ENCODE measurements at regions not wholly inside any gene's neighbourhood (a gene's known extent, or its start where the extent isn't known, plus 50 kb on each side); places are given as distances from the start of the nearest gene placed in this dataset.

GRCh38 chr1:60764489-60764888 is 317.9 kb upstream of the NFIA start:
- POLR2A ChIA-PET = no interaction called here
- H3K9me2 ChIP-seq (ENCODE audit: insufficient read depth) = no peaks in the 10 kb centered on the region
- H3K4me3 ChIP-seq (replicated peaks in 1 of 2; ENCODE audit: low read depth in 1 of 2, low read length in 2 of 2) = no peak overlapping the region
- no peaks in the 10 kb centered on the region for H4K20me1 ChIP-seq (ENCODE audit: insufficient read depth)
- TF ChIP-seq ZBTB33 (IDR thresholded peaks at IDR 0.05; ENCODE audit: extremely low read depth, insufficient replicate concordance, low read length) = no peak
- no peak for TF ChIP-seq POLR2AphosphoS5 (IDR thresholded peaks at IDR 0.05; ENCODE audit: low read depth, low read length)
- no peak for TF ChIP-seq EZH2 (IDR thresholded peaks at IDR 0.05)
- TF ChIP-seq, protein P1, sequence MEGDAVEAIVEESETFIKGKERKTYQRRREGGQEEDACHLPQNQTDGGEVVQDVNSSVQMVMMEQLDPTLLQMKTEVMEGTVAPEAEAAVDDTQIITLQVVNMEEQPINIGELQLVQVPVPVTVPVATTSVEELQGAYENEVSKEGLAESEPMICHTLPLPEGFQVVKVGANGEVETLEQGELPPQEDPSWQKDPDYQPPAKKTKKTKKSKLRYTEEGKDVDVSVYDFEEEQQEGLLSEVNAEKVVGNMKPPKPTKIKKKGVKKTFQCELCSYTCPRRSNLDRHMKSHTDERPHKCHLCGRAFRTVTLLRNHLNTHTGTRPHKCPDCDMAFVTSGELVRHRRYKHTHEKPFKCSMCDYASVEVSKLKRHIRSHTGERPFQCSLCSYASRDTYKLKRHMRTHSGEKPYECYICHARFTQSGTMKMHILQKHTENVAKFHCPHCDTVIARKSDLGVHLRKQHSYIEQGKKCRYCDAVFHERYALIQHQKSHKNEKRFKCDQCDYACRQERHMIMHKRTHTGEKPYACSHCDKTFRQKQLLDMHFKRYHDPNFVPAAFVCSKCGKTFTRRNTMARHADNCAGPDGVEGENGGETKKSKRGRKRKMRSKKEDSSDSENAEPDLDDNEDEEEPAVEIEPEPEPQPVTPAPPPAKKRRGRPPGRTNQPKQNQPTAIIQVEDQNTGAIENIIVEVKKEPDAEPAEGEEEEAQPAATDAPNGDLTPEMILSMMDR (IDR thresholded peaks at IDR 0.05 in 2 of 3, conservative IDR thresholded peaks at IDR 0.05 in 1 of 3; ENCODE audit: borderline replicate concordance in 1 of 3, insufficient read depth in 1 of 3, low read depth in 2 of 3, low read length in 2 of 3) = no peak
- TF ChIP-seq TCF7L2 (IDR thresholded peaks at IDR 0.05; ENCODE audit: borderline replicate concordance, extremely low read depth, insufficient read depth, insufficient read length) = no peak
- no peak for TF ChIP-seq EZH2phosphoT487 (IDR thresholded peaks at IDR 0.05; ENCODE audit: borderline replicate concordance)
- no peak for TF ChIP-seq POLR2A (IDR thresholded peaks at IDR 0.05; ENCODE audit: borderline replicate concordance, extremely low read depth, insufficient read depth, insufficient read length)
- TF ChIP-seq JUND (IDR thresholded peaks at IDR 0.05) = no peak
- TF ChIP-seq FOSL1 (IDR thresholded peaks at IDR 0.05; ENCODE audit: low read depth) = no peak
- TF ChIP-seq CBX3 (IDR thresholded peaks at IDR 0.05; ENCODE audit: low read depth) = no peak
- TF ChIP-seq ZFX (IDR thresholded peaks at IDR 0.05) = no peak
- no peak for TF ChIP-seq ATF3 (IDR thresholded peaks at IDR 0.05)
- no peak for TF ChIP-seq RAD21 (IDR thresholded peaks at IDR 0.05; ENCODE audit: low read depth)
- TF ChIP-seq ZNF274 (IDR thresholded peaks at IDR 0.05; ENCODE audit: low read depth, low read length) = no peak
- TF ChIP-seq, protein P2, sequence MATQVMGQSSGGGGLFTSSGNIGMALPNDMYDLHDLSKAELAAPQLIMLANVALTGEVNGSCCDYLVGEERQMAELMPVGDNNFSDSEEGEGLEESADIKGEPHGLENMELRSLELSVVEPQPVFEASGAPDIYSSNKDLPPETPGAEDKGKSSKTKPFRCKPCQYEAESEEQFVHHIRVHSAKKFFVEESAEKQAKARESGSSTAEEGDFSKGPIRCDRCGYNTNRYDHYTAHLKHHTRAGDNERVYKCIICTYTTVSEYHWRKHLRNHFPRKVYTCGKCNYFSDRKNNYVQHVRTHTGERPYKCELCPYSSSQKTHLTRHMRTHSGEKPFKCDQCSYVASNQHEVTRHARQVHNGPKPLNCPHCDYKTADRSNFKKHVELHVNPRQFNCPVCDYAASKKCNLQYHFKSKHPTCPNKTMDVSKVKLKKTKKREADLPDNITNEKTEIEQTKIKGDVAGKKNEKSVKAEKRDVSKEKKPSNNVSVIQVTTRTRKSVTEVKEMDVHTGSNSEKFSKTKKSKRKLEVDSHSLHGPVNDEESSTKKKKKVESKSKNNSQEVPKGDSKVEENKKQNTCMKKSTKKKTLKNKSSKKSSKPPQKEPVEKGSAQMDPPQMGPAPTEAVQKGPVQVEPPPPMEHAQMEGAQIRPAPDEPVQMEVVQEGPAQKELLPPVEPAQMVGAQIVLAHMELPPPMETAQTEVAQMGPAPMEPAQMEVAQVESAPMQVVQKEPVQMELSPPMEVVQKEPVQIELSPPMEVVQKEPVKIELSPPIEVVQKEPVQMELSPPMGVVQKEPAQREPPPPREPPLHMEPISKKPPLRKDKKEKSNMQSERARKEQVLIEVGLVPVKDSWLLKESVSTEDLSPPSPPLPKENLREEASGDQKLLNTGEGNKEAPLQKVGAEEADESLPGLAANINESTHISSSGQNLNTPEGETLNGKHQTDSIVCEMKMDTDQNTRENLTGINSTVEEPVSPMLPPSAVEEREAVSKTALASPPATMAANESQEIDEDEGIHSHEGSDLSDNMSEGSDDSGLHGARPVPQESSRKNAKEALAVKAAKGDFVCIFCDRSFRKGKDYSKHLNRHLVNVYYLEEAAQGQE (IDR thresholded peaks at IDR 0.05; ENCODE audit: low read depth) = no peak
- no peak for TF ChIP-seq SRF (IDR thresholded peaks at IDR 0.05; ENCODE audit: low read depth)
- no peak for TF ChIP-seq SIN3A (IDR thresholded peaks at IDR 0.05; ENCODE audit: low read depth)
- no peak for TF ChIP-seq CEBPB (IDR thresholded peaks at IDR 0.05; ENCODE audit: low read depth)
- H3K79me2 ChIP-seq (ENCODE audit: insufficient read depth, low read length) = no peaks in the 10 kb centered on the region
- H3K27ac ChIP-seq (ENCODE audit: low read depth, low read length) = no peak overlapping the region
- peaks cover 16% of the 10 kb centered on the region for H3K27me3 ChIP-seq (ENCODE audit: insufficient read depth, low read length)
- no peaks in the 10 kb centered on the region for H3K4me1 ChIP-seq (ENCODE audit: control insufficient read depth in 1 of 2, insufficient read depth in 2 of 2, low read length in 2 of 2)
- no peak overlapping the region for H3K9ac ChIP-seq (ENCODE audit: low read length)
- no peaks in the 10 kb centered on the region for H3K9me3 ChIP-seq (ENCODE audit: control insufficient read depth in 1 of 2, insufficient read depth in 1 of 2, low read depth in 1 of 2, low read length in 2 of 2)
- CTCF ChIA-PET = interaction anchor here (0.7 to 2.8 kb wide), 9 partner anchors 11 to 793 kb away, joined by 3 to 58 read pairs (median 6); no protein-coding TSS in a partner anchor
- RAD21 ChIA-PET (ENCODE audit: low non-redundant PET in 1 of 2, low total read pairs in 2 of 2, uncharacterized antibody in 2 of 2, unreplicated experiment in 2 of 2) = interaction anchor here (1.3 to 1.9 kb wide), 2 partner anchors 483 kb away, joined by 12 to 15 read pairs; no protein-coding TSS in a partner anchor
- DNase-seq (ENCODE audit: low read depth, low spot score) (no peak), ATAC-seq (no peak)
- no peaks in the 10 kb centered on the region for H3K36me3 ChIP-seq (ENCODE audit: control insufficient read depth in 1 of 2, insufficient read depth in 2 of 2, low read length in 2 of 2)
- no peak overlapping the region for H2AFZ ChIP-seq (ENCODE audit: low read depth, low read length, poor library complexity, severe bottlenecking)
- no TSS peak for BruUV-seq (replicated peaks)
- H3K4me2 ChIP-seq (ENCODE audit: low read length) = no peak overlapping the region
- intact Hi-C loops (cut with micrococcal nuclease) = no loop called here

Measured in HCT116 (cell line).